Fibroblast of gingiva (primary cell): ENCODE measurements at regions not wholly inside any gene's neighbourhood (a gene's known extent, or its start where the extent isn't known, plus 50 kb on each side); places are given as distances from the start of the nearest gene placed in this dataset.
"Not testable (repeated sequence)": the region's sequence is repeated elsewhere in the genome, so short reads cannot be mapped to it uniquely, and the experiment has no call there.

ENCODE experiments used
- DNase-seq: peaks from one replicate; pipeline ENCODE4 v3.0.0-alpha.2; 2011; ENCODE audit warnings: low read depth

- DNase-seq = no peak
Observed at GRCh38 chr2:207216457-207216856, 50.7 kb upstream of the KLF7 start.

GRCh38 chr2:207217442-207217841 is 51.7 kb upstream of the KLF7 start:
- DNase-seq = no peak

GRCh38 chr2:207219081-207219630 is 53.4 kb upstream of the KLF7 start:
- no peak for DNase-seq

- peak; percentile 61 for DNase-seq
Observed at GRCh38 chr2:207219676-207220501, 54.1 kb upstream of the KLF7 start.

GRCh38 chr2:207221731-207222130 is 56.0 kb upstream of the KLF7 start:
- DNase-seq = no peak

GRCh38 chr2:207223051-207223450 is 57.3 kb upstream of the KLF7 start:
- no peak for DNase-seq

- DNase-seq = no peak
Observed at GRCh38 chr2:207224381-207224780, 58.6 kb upstream of the KLF7 start.

GRCh38 chr2:207224791-207225482 is 59.2 kb upstream of the KLF7 start:
- DNase-seq = no peak

- no peak for DNase-seq
Observed at GRCh38 chr2:207225773-207226172, 60.0 kb upstream of the KLF7 start.

- no peak for DNase-seq
Observed at GRCh38 chr2:207226243-207226642, 60.5 kb upstream of the KLF7 start.

GRCh38 chr2:207226671-207227061 is 60.9 kb upstream of the KLF7 start:
- DNase-seq = no peak

GRCh38 chr2:207227062-207227748 is 61.5 kb upstream of the KLF7 start:
- no peak for DNase-seq

GRCh38 chr2:207227749-207228145 is 62.0 kb upstream of the KLF7 start:
- DNase-seq = no peak

- no peak for DNase-seq
Observed at GRCh38 chr2:207228402-207228801, 62.7 kb upstream of the KLF7 start.

GRCh38 chr2:207229161-207229560 is 63.4 kb upstream of the KLF7 start:
- no peak for DNase-seq

- DNase-seq = no peak
Observed at GRCh38 chr2:207230261-207231105, 64.7 kb upstream of the KLF7 start.

GRCh38 chr2:207231106-207231865 is 65.5 kb upstream of the KLF7 start:
- no peak for DNase-seq

GRCh38 chr2:207231967-207232366 is 66.2 kb upstream of the KLF7 start:
- DNase-seq = no peak

GRCh38 chr2:207233141-207233540 is 67.4 kb upstream of the KLF7 start:
- DNase-seq = not testable (repeated sequence)

GRCh38 chr2:207233731-207234130 is 68.0 kb upstream of the KLF7 start:
- no peak for DNase-seq

GRCh38 chr2:207235621-207236020 is 69.9 kb upstream of the KLF7 start:
- peak; percentile 25 for DNase-seq
